ENCODE measurements at regions not wholly inside any gene's neighbourhood (a gene's known extent, or its start where the extent isn't known, plus 50 kb on each side); places are given as distances from the start of the nearest gene placed in this dataset.

DNA sequence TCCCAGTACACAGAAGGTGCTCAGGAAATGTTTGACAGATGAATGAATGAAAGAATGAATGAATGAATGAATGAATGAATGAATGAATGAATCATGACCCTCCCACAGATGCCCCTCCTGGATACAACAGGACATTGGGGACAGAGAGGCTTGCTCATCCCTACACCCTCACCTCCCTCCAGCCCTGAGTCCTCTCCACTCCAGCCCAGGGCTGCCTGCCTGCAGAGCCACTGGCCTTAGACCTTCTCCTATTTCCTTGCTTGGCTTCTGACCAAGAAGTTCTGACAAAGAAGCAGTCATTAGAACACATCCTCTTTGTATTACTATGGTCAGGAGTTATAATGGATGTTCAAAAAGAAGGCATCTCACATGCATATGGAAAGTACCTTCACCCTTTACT, 240.7 kb upstream of the DAPK1 start:
- Histone ChIP-seq H3K23ac (ENCODE audit: insufficient read length) (no peak overlapping the region), H3K79me1 (ENCODE audit: low read depth, low read length) (no peaks in the 10 kb centered on the region), H4K91ac (replicated peaks; ENCODE audit: insufficient read length, low read length) (no peak overlapping the region), H2BK20ac (ENCODE audit: low read length) (no peak overlapping the region), H3K4me3 (ENCODE audit: extremely low read depth in 1 of 4, insufficient read depth in 2 of 4, low read depth in 3 of 4, low read length in 4 of 4) (no peak overlapping the region), H4K5ac (ENCODE audit: insufficient read length, low read depth, low read length) (no peak overlapping the region), H3K4me2 (ENCODE audit: insufficient read depth in 1 of 2, low read depth in 2 of 2, low read length in 2 of 2) (no peak overlapping the region), H2BK5ac (ENCODE audit: low read depth, low read length) (no peak overlapping the region), H3K79me2 (ENCODE audit: control insufficient read depth in 1 of 2, insufficient read depth in 2 of 2, low read length in 2 of 2) (no peaks in the 10 kb centered on the region), H3K23me2 (ENCODE audit: low read depth, low read length) (no peaks in the 10 kb centered on the region), H3K18ac (ENCODE audit: extremely low read depth, low read length) (no peak overlapping the region), H2BK12ac (ENCODE audit: low read depth, low read length) (no peak overlapping the region), H2AK5ac (ENCODE audit: low read depth, low read length) (no peak overlapping the region), H3K56ac (replicated peaks; ENCODE audit: insufficient read length, low read depth, low read length) (no peak overlapping the region), H2BK15ac (ENCODE audit: low read length) (no peak overlapping the region), H2AFZ (ENCODE audit: low read length) (no peak overlapping the region), H3K36me3 (ENCODE audit: control insufficient read depth in 2 of 4, insufficient read depth in 4 of 4, low read length in 3 of 4) (no peaks in the 10 kb centered on the region), H2BK120ac (replicated peaks; ENCODE audit: low read depth, low read length) (no peak overlapping the region), H3K9me3 (ENCODE audit: insufficient read depth in 2 of 2, low read depth in 1 of 2, low read length in 1 of 2) (no peaks in the 10 kb centered on the region), H3K4me1 (replicated peaks in 1 of 4; ENCODE audit: control insufficient read depth in 3 of 4, insufficient read depth in 4 of 4, low read length in 3 of 4) (no peaks in the 10 kb centered on the region), H3K27ac (ENCODE audit: low read depth, low read length) (no peak overlapping the region), H3K27me3 (replicated peaks in 1 of 4; ENCODE audit: control insufficient read depth in 3 of 4, extremely low read depth in 1 of 4, insufficient read depth in 3 of 4, low read length in 3 of 4) (no peaks in the 10 kb centered on the region), H3K9ac (replicated peaks in 1 of 4; ENCODE audit: extremely low read depth in 1 of 4, low read depth in 3 of 4, low read length in 3 of 4) (no peak overlapping the region), H4K20me1 (replicated peaks in 1 of 2; ENCODE audit: control insufficient read depth in 1 of 2, insufficient read depth in 2 of 2, low read length in 2 of 2) (no peaks in the 10 kb centered on the region), H3K14ac (ENCODE audit: insufficient read length) (no peak overlapping the region), H3K4ac (replicated peaks; ENCODE audit: insufficient read length, low read depth, low read length) (no peak overlapping the region), H4K8ac (ENCODE audit: extremely low read depth, insufficient read depth, low read length) (no peak overlapping the region)
- POLR2A ChIA-PET (ENCODE audit: partially characterized antibody) = no interaction called here
- no peak for DNase-seq (ENCODE audit: low read depth in 1 of 2, low spot score in 2 of 2)
- FAIRE-seq = no peak
- TF ChIP-seq RFX5 (IDR thresholded peaks at IDR 0.05; ENCODE audit: borderline replicate concordance, low read depth, low read length) (no peak), KDM5A (IDR thresholded peaks at IDR 0.05; ENCODE audit: low read length) (no peak), GTF2F1 (IDR thresholded peaks at IDR 0.05; ENCODE audit: borderline replicate concordance, low read depth, low read length) (no peak), RXRA (IDR thresholded peaks at IDR 0.05; ENCODE audit: insufficient read depth, low read depth, low read length) (no peak)
- CTCF ChIA-PET (ENCODE audit: partially characterized antibody) = interaction anchor here (0.6 to 0.7 kb wide), 2 partner anchors 66 to 619 kb away, joined by 3 read pairs; no protein-coding TSS in a partner anchor
